ENCODE measurements at regions not wholly inside any gene's neighbourhood (a gene's known extent, or its start where the extent isn't known, plus 50 kb on each side); places are given as distances from the start of the nearest gene placed in this dataset.

DNA sequence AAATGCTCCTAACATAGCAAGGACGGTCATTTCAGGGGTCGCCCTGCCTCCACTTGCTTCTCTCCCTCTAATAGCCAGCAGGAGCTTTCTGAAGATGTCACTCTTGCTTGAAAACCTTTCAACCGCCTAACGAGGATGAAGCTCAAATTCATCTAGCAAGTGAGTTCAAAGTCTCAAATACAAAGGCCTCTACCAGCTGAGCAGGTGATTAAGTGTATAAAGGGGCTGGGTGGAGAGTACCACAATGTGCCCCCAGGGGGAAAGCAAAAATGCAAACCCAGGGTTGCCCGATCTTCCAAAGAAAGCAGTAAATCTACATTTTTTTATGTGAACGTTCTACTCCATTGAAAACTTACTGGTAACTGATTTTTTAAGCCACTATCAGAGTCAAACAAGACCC is 50.4 kb upstream of the GRIP2 start:
- H3K27me3 Mint-ChIP-seq (ENCODE audit: insufficient read depth, low read depth), result peaks cover 5% of the 10 kb centered on the region
- Histone ChIP-seq H3K27me3 (no peaks in the 10 kb centered on the region), H3F3A (ENCODE audit: low read depth) (no peaks in the 10 kb centered on the region), H3K9me3 (ENCODE audit: low read depth) (no peaks in the 10 kb centered on the region), H3K27ac (no peak overlapping the region), H3K4me1 (no peaks in the 10 kb centered on the region), H3K4me2 (no peak overlapping the region), H2AFZ (replicated peaks) (no peak overlapping the region), H3K9ac (no peak overlapping the region), H3K79me2 (ENCODE audit: low read depth) (no peaks in the 10 kb centered on the region), H3K36me3 (no peaks in the 10 kb centered on the region), H4K20me1 (ENCODE audit: low read depth) (no peaks in the 10 kb centered on the region), H3K4me3 (no peak overlapping the region)
- H3K36me3 Mint-ChIP-seq, result no peaks in the 10 kb centered on the region
- H3K4me3 Mint-ChIP-seq, result peak overlapping the region; percentile 5
- peaks cover 16% of the 10 kb centered on the region for H3K4me1 Mint-ChIP-seq
- H3K27ac Mint-ChIP-seq, result peak overlapping the region; percentile 2
- H3K9me3 Mint-ChIP-seq, result no peaks in the 10 kb centered on the region
- TF ChIP-seq, protein P1, sequence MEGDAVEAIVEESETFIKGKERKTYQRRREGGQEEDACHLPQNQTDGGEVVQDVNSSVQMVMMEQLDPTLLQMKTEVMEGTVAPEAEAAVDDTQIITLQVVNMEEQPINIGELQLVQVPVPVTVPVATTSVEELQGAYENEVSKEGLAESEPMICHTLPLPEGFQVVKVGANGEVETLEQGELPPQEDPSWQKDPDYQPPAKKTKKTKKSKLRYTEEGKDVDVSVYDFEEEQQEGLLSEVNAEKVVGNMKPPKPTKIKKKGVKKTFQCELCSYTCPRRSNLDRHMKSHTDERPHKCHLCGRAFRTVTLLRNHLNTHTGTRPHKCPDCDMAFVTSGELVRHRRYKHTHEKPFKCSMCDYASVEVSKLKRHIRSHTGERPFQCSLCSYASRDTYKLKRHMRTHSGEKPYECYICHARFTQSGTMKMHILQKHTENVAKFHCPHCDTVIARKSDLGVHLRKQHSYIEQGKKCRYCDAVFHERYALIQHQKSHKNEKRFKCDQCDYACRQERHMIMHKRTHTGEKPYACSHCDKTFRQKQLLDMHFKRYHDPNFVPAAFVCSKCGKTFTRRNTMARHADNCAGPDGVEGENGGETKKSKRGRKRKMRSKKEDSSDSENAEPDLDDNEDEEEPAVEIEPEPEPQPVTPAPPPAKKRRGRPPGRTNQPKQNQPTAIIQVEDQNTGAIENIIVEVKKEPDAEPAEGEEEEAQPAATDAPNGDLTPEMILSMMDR (IDR thresholded peaks at IDR 0.05), result no peak
- TF ChIP-seq EZH2 (IDR thresholded peaks at IDR 0.05) (no peak), EZH2phosphoT487 (IDR thresholded peaks at IDR 0.05) (no peak)
- DNase-seq (ENCODE audit: low spot score), result no peak

DNA sequence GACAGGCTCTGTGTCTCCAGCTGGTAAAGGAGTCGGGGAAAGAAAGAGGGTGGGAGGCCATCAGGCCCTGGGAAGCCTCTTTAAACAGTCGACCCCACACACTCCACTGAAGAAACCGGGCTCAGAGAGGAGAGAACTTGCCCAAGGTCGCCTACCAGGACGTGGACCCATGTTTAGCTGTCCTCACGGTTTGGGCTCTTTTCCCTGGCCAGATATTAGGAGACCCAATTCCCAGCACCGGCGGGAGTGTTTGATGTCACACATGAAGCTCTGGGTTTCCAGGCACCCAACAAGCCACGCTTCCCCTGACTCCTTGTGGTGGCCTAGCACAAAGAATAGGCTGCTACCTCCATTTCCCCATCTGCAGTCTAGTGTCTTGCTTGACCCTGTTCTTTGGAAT is 52.2 kb upstream of the GRIP2 start:
- H3K36me3 Mint-ChIP-seq, result no peaks in the 10 kb centered on the region
- H3K79me2 ChIP-seq (ENCODE audit: low read depth), result no peaks in the 10 kb centered on the region
- H4K20me1 ChIP-seq (ENCODE audit: low read depth), result peaks cover 7% of the 10 kb centered on the region
- peaks cover 12% of the 10 kb centered on the region for H3K27me3 Mint-ChIP-seq (ENCODE audit: insufficient read depth, low read depth)
- no peak for TF ChIP-seq EZH2 (IDR thresholded peaks at IDR 0.05)
- TF ChIP-seq, protein P1 (IDR thresholded peaks at IDR 0.05), result no peak
- TF ChIP-seq EZH2phosphoT487 (IDR thresholded peaks at IDR 0.05), result no peak
- DNase-seq (ENCODE audit: low spot score), result no peak
- H3K4me3 Mint-ChIP-seq, result no peak overlapping the region
- H3K36me3 ChIP-seq, result no peaks in the 10 kb centered on the region
- H3K27ac Mint-ChIP-seq, result peak overlapping the region; percentile 55
- no peaks in the 10 kb centered on the region for H3K9me3 ChIP-seq (ENCODE audit: low read depth)
- no peak overlapping the region for H2AFZ ChIP-seq (replicated peaks)
- no peaks in the 10 kb centered on the region for H3F3A ChIP-seq (ENCODE audit: low read depth)
- H3K27me3 ChIP-seq, result peaks cover 5% of the 10 kb centered on the region
- no peaks in the 10 kb centered on the region for H3K9me3 Mint-ChIP-seq
- no peak overlapping the region for H3K27ac ChIP-seq
- no peak overlapping the region for H3K9ac ChIP-seq
- H3K4me1 Mint-ChIP-seq, result peaks cover 16% of the 10 kb centered on the region
- no peak overlapping the region for H3K4me3 ChIP-seq
- H3K4me2 ChIP-seq, result no peak overlapping the region
- H3K4me1 ChIP-seq, result no peaks in the 10 kb centered on the region

DNA sequence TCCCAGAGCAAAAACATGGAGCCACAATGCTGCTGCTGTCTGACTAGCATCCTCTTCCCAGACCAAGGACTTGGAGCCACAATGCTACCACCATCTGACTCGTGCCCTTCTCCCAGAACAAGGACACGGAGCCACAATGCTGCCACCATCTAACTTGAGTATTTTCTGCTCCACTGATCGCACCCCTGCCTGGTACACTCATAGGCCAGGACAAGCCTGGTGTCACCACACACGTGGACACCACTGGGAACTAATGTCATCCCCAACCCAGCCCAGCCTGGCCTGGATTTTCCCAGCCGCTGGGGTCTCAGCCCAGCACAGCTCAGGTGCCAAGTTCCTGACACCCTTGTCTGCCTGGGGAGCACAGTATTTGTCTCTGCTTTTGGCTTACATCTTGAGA is 52.7 kb upstream of the GRIP2 start:
- H3K27ac ChIP-seq, result no peak overlapping the region
- no peak overlapping the region for H3K4me3 Mint-ChIP-seq
- no peaks in the 10 kb centered on the region for H3K9me3 Mint-ChIP-seq
- H3K4me3 ChIP-seq, result no peak overlapping the region
- no peak overlapping the region for H3K4me2 ChIP-seq
- no peak overlapping the region for H2AFZ ChIP-seq (replicated peaks)
- peaks cover 11% of the 10 kb centered on the region for H4K20me1 ChIP-seq (ENCODE audit: low read depth)
- peaks cover 18% of the 10 kb centered on the region for H3K4me1 Mint-ChIP-seq
- no peak overlapping the region for H3K9ac ChIP-seq
- no peaks in the 10 kb centered on the region for H3F3A ChIP-seq (ENCODE audit: low read depth)
- H3K27me3 Mint-ChIP-seq (ENCODE audit: insufficient read depth, low read depth), result peaks cover 13% of the 10 kb centered on the region
- H3K27me3 ChIP-seq, result peaks cover 8% of the 10 kb centered on the region
- no peaks in the 10 kb centered on the region for H3K36me3 Mint-ChIP-seq
- no peaks in the 10 kb centered on the region for H3K4me1 ChIP-seq
- DNase-seq (ENCODE audit: low spot score), result no peak
- TF ChIP-seq, protein P1 (IDR thresholded peaks at IDR 0.05), result no peak
- TF ChIP-seq EZH2phosphoT487 (IDR thresholded peaks at IDR 0.05), result no peak
- no peak for TF ChIP-seq EZH2 (IDR thresholded peaks at IDR 0.05)
- no peaks in the 10 kb centered on the region for H3K79me2 ChIP-seq (ENCODE audit: low read depth)
- peak overlapping the region; percentile 55 for H3K27ac Mint-ChIP-seq
- H3K9me3 ChIP-seq (ENCODE audit: low read depth), result no peaks in the 10 kb centered on the region
- no peaks in the 10 kb centered on the region for H3K36me3 ChIP-seq

Data from neural progenitor cell (in vitro differentiated cells).